Mesenchymal stem cell (in vitro differentiated cells and primary cell): ENCODE measurements at regions not wholly inside any gene's neighbourhood (a gene's known extent, or its start where the extent isn't known, plus 50 kb on each side); places are given as distances from the start of the nearest gene placed in this dataset.
"Not testable (repeated sequence)": the region's sequence is repeated elsewhere in the genome, so short reads cannot be mapped to it uniquely, and the experiment has no call there.

Source experiments
- DNase-seq: peaks from one replicate; pipeline ENCODE4 v3.0.0-alpha.2; 2013
- H2AFZ ChIP-seq: one replicate; pipeline ENCODE4 v1.6.1; 2013; ENCODE audit warnings: low read depth, mild to moderate bottlenecking, control low read depth, inconsistent platforms, low read length, moderate library complexity
- H2AK5ac ChIP-seq: 2 replicates; pipeline ENCODE4 v1.6.1; 2013; ENCODE audit warnings: low read length, moderate library complexity, mild to moderate bottlenecking, inconsistent platforms; ENCODE audit not compliant: severe bottlenecking
- H2BK120ac ChIP-seq: one replicate; pipeline ENCODE4 v1.6.1; 2013; ENCODE audit warnings: low read depth, mild to moderate bottlenecking, inconsistent platforms, low read length, moderate library complexity
- H2BK12ac ChIP-seq, 2 experiments: one replicate each; pipeline ENCODE4 v1.6.1; 2013; ENCODE audit warnings: inconsistent platforms in 2 of 2, low read length in 2 of 2, mild to moderate bottlenecking in 2 of 2, moderate library complexity in 2 of 2, control low read depth in 1 of 2
- H2BK15ac ChIP-seq: one replicate; pipeline ENCODE4 v1.6.1; 2013; ENCODE audit warnings: mild to moderate bottlenecking, low read depth, inconsistent platforms; ENCODE audit not compliant: poor library complexity, severe bottlenecking
- H2BK5ac ChIP-seq: 2 replicates; pipeline ENCODE4 v1.6.1; 2013; ENCODE audit warnings: low read depth, mild to moderate bottlenecking, low read length, control low read depth, inconsistent platforms; ENCODE audit not compliant: poor library complexity, severe bottlenecking
- H3K14ac ChIP-seq, 2 experiments: one replicate each; pipeline ENCODE4 v1.6.1; 2013; ENCODE audit warnings: inconsistent platforms in 2 of 2, low read length in 2 of 2, control low read depth in 1 of 2, mild to moderate bottlenecking in 1 of 2, moderate library complexity in 1 of 2
- H3K18ac ChIP-seq, 2 experiments: one replicate each; pipeline ENCODE4 v1.6.1; 2013; ENCODE audit warnings: inconsistent platforms in 2 of 2, low read length in 2 of 2, control low read depth in 1 of 2, low read depth in 1 of 2, mild to moderate bottlenecking in 1 of 2
- H3K23ac ChIP-seq, 2 experiments: one replicate each; pipeline ENCODE4 v1.6.1; 2013; ENCODE audit warnings: inconsistent platforms in 2 of 2, low read length in 2 of 2, mild to moderate bottlenecking in 2 of 2, moderate library complexity in 2 of 2, control low read depth in 1 of 2
- H3K27ac ChIP-seq: 2 replicates; pipeline ENCODE4 v1.5.1; 2013; ENCODE audit warnings: mild to moderate bottlenecking, moderate library complexity, low read length, control low read depth, inconsistent platforms; ENCODE audit not compliant: poor library complexity, severe bottlenecking
- H3K27me3 ChIP-seq, 2 experiments: 2 replicates each; pipeline versions ENCODE4 v1.6.1 to v1.7.0; 2013; ENCODE audit warnings: low read length in 2 of 2, mild to moderate bottlenecking in 2 of 2, moderate library complexity in 2 of 2, control low read depth in 1 of 2, inconsistent platforms in 1 of 2; ENCODE audit not compliant: control insufficient read depth in 1 of 2, insufficient read depth in 1 of 2
- H3K36me3 ChIP-seq, 2 experiments: 2 replicates each; pipeline versions ENCODE4 v1.6.1 to v1.7.0; 2013; ENCODE audit warnings: low read length in 2 of 2, control low read depth in 1 of 2, inconsistent platforms in 1 of 2, low read depth in 1 of 2, mild to moderate bottlenecking in 1 of 2; ENCODE audit not compliant: insufficient read depth in 2 of 2, control insufficient read depth in 1 of 2
- H3K4ac ChIP-seq, 2 experiments: one replicate each; pipeline ENCODE4 v1.6.1; 2013; ENCODE audit warnings: inconsistent platforms in 2 of 2, low read length in 2 of 2, mild to moderate bottlenecking in 2 of 2, moderate library complexity in 2 of 2, control low read depth in 1 of 2, low read depth in 1 of 2
- H3K4me1 ChIP-seq: 2 replicates; pipeline ENCODE4 v1.6.1; 2013; ENCODE audit warnings: low read depth, low read length, control low read depth; ENCODE audit not compliant: control insufficient read depth, insufficient read depth
- H3K4me2 ChIP-seq: 2 replicates; pipeline ENCODE4 v1.6.1; 2013; ENCODE audit warnings: low read length, mild to moderate bottlenecking, inconsistent platforms; ENCODE audit not compliant: poor library complexity, severe bottlenecking
- H3K4me3 ChIP-seq, 2 experiments: 2 replicates each; pipeline versions ENCODE4 v1.5.1 to v1.7.0; 2013; ENCODE audit warnings: low read length in 2 of 2, mild to moderate bottlenecking in 2 of 2, control low read depth in 1 of 2, low read depth in 1 of 2; ENCODE audit not compliant: insufficient read depth in 1 of 2
- H3K79me1 ChIP-seq: replicated peaks from 2 replicates; pipeline ENCODE4 v1.6.1; 2013; ENCODE audit warnings: mild to moderate bottlenecking, control low read depth, low read length, inconsistent platforms; ENCODE audit not compliant: poor library complexity, severe bottlenecking
- H3K9ac ChIP-seq: 2 replicates; pipeline ENCODE4 v1.7.0; 2013; ENCODE audit warnings: mild to moderate bottlenecking, low read length, moderate library complexity
- H3K9me3 ChIP-seq: 2 replicates; pipeline ENCODE4 v1.7.0; 2013; ENCODE audit warnings: mild to moderate bottlenecking, low read length; ENCODE audit not compliant: control insufficient read depth
- H4K8ac ChIP-seq: one replicate; pipeline ENCODE4 v1.6.1; 2013; ENCODE audit warnings: inconsistent platforms, mild to moderate bottlenecking, low read length, moderate library complexity
- H4K91ac ChIP-seq: one replicate; pipeline ENCODE4 v1.6.1; 2013; ENCODE audit warnings: mild to moderate bottlenecking, low read length, inconsistent platforms
- whole genome bisulfite sequencing: methylation state at CpG from one replicate; pipeline ENCODE4 v1.1.7; 2013; ENCODE audit warnings: mixed read lengths; 5-methylcytosine and 5-hydroxymethylcytosine counted together

DNA sequence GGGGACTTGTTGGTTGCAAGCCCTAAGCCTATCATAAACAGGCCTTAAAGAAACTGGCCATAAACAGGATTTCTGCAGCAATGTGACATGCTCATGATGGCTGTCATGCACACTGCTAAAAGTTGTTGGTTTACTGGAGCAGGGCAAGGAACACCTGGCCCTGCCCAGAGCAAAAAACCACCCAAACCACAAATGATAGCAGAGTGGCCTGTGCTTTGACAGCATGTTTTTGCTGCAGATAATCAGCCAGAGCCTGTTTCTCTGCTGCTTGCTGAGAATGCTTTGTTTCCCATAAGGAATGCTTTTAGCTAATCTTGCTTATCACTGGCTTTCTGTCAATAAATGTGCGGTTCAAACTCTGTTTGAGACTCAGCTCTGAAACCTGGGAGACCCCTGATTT lies 144.9 kb upstream of the ZNF91 start:
- H3K36me3 ChIP-seq, DNase-seq, H3K4me1 ChIP-seq, H3K27me3 ChIP-seq, H4K91ac ChIP-seq, H2AFZ ChIP-seq, H3K4ac ChIP-seq, H2BK15ac ChIP-seq, H2BK120ac ChIP-seq, H3K23ac ChIP-seq, H3K4me2 ChIP-seq, H3K4me3 ChIP-seq, H3K27ac ChIP-seq, H2BK5ac ChIP-seq, H3K9ac ChIP-seq, H4K8ac ChIP-seq, H2BK12ac ChIP-seq, H3K79me1 ChIP-seq, H3K14ac ChIP-seq, H3K18ac ChIP-seq, H2AK5ac ChIP-seq: not testable (repeated sequence)
- peaks cover 60% of the 10 kb centered on the region for H3K9me3 ChIP-seq
- WGBS: 63% methylated on average over 1 of the region's 1 CpG

DNA sequence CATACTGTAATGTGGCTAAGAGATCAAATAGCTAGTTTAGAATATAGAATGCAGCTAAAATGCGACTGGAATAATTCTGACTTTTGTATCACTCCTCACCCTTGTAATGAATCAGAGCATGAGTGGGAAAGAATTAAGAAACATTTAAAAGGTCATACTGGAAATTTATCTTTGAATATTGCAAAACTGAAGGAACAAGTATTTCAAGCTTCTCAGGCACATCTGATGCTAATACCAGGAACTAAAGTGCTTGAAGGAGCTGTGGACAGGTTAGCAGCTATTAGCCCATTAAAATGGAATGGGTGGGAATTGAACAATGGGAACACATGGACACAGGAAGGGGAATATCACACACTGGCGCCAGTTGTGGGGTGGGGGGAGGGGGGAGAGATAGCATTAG lies 144.2 kb upstream of the ZNF91 start:
- Histone ChIP-seq H3K79me1 (no peaks in the 10 kb centered on the region), H3K4ac (no peak overlapping the region), H3K27me3 (no peaks in the 10 kb centered on the region), H4K8ac (no peak overlapping the region), H3K4me2 (no peak overlapping the region), H2BK5ac (no peak overlapping the region), H2BK120ac (no peak overlapping the region), H3K27ac (no peak overlapping the region), H2BK12ac (no peak overlapping the region), H3K4me1 (no peaks in the 10 kb centered on the region), H2AFZ (no peak overlapping the region), H2BK15ac (no peak overlapping the region), H4K91ac (no peak overlapping the region), H3K4me3 (no peak overlapping the region), H3K23ac (no peak overlapping the region), H3K18ac (no peak overlapping the region), H2AK5ac (no peak overlapping the region), H3K36me3 (no peaks in the 10 kb centered on the region), H3K14ac (no peak overlapping the region), H3K9me3 (peaks cover 55% of the 10 kb centered on the region), H3K9ac (no peak overlapping the region)
- no CpG with 5 or more reads among the region's 2 CpGs for WGBS
- DNase-seq: no peak

DNA sequence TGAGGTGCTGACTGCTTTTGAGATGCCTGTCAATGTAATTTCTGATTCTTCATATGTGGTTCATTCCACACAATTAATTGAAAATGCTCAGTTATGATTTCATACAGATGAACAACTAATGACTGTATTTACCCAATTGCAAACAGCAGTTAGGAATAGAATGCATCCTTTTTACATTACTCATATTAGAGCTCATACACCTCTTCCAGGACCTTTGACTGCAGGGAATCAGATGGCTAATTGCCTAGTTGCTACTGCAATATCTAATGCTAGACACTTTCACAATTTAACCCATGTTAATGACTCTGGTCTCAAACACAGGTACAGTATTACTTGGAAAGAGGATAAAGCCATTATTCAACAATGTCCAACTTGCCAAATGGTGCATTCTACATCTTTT lies 141.9 kb upstream of the ZNF91 start:
- not testable (repeated sequence) for H3K36me3 ChIP-seq, H3K4me3 ChIP-seq, H3K4me2 ChIP-seq, H3K9ac ChIP-seq, H3K79me1 ChIP-seq, H2AK5ac ChIP-seq, DNase-seq, H3K27ac ChIP-seq, H3K4ac ChIP-seq, H2BK12ac ChIP-seq, H4K8ac ChIP-seq, H2BK5ac ChIP-seq, H2AFZ ChIP-seq, H4K91ac ChIP-seq, H3K27me3 ChIP-seq, H3K4me1 ChIP-seq, H2BK15ac ChIP-seq, H3K18ac ChIP-seq, H2BK120ac ChIP-seq, H3K23ac ChIP-seq, H3K14ac ChIP-seq
- peaks cover 38% of the 10 kb centered on the region for H3K9me3 ChIP-seq

DNA sequence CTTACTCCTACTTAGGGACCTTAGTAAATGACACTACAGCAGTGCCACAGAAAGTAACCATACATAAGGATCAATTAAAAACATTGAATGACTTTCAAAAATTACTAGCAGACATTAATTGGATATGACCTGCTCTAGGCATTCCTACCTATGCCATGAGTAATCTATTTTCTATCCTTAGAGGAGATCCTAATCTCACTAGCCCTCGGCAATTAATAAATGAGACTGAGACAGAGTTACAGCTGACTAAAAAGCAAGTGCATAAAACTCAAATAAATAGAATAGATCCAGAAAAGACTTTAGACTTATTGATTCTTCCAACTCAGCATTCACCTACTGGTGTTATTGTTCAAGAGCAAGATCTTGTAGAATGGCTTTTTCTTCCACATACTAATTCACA lies 141.1 kb upstream of the ZNF91 start:
- H2AFZ ChIP-seq, H3K36me3 ChIP-seq, H2BK5ac ChIP-seq, H3K4me1 ChIP-seq, H4K8ac ChIP-seq, H3K27ac ChIP-seq, H3K4ac ChIP-seq, H3K79me1 ChIP-seq, H2BK120ac ChIP-seq, H2AK5ac ChIP-seq, H4K91ac ChIP-seq, H3K27me3 ChIP-seq, H3K9ac ChIP-seq, H3K4me3 ChIP-seq, DNase-seq, H3K14ac ChIP-seq, H3K18ac ChIP-seq, H2BK12ac ChIP-seq, H3K23ac ChIP-seq, H3K4me2 ChIP-seq, H2BK15ac ChIP-seq: not testable (repeated sequence)
- peaks cover 37% of the 10 kb centered on the region for H3K9me3 ChIP-seq
- no CpG with 5 or more reads among the region's 1 CpG for WGBS
